ENCODE measurements at regions not wholly inside any gene's neighbourhood (a gene's known extent, or its start where the extent isn't known, plus 50 kb on each side); places are given as distances from the start of the nearest gene placed in this dataset.

DNA sequence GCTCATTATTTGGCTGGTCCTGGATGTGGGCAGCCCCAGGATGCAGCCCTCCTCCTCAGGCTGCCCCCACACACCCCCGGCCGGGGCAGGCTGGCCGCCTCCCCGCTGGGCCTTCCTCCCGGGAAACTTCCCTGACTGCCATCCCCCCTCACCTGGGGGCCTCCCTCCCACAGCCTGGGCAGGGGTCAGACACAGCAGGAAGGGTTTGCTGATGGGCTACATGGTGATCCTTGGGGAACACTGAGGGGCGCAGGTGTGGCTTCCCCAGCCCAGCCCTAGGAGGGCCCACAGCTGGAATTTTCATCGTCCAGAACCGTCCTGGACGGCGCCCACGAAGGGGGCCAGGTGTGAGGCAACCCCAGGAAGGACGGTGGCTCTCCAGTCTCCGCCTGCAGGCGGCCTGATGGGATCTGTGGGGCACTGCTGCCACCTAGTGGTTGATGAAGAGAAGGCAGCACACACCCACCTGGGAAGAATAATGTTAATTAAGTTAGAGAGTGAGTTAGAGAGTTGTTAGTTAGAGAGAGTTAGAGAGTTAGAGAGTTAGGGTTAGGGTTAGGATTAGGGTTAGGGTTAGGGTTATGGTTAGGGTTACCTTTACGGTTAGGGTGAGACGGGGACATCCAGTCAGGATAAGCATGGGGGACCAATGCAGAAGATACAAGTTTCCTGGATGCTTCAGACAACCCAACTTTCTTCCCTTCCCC lies 75.9 kb upstream of the PRR5 start:
- ATAC-seq (ENCODE audit: insufficient read depth, low FRiP score) = peak; percentile 63
- peak; percentile 71 to 76 (median 76) for DNase-seq
- WGBS, 2 donors = 7 to 9% methylated on average over 16 of the region's 16 CpGs

DNA sequence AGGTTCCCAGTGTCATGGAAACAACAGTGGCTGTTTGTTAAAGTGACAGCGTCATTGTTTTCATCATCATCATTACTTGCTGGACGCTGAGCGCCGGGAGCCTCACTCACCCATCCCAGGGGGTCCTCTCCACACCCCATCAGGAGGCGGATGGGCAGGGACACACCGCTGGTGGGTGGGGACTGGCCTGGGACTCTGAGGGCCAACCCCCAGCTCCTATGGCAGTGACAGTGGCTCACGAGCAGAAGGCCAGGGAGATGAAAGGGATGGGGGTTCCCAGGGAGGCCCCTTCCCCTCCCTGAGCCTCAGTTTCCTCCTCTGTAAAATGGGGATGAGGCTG lies 76.6 kb upstream of the PRR5 start:
- TF ChIP-seq, protein P1, sequence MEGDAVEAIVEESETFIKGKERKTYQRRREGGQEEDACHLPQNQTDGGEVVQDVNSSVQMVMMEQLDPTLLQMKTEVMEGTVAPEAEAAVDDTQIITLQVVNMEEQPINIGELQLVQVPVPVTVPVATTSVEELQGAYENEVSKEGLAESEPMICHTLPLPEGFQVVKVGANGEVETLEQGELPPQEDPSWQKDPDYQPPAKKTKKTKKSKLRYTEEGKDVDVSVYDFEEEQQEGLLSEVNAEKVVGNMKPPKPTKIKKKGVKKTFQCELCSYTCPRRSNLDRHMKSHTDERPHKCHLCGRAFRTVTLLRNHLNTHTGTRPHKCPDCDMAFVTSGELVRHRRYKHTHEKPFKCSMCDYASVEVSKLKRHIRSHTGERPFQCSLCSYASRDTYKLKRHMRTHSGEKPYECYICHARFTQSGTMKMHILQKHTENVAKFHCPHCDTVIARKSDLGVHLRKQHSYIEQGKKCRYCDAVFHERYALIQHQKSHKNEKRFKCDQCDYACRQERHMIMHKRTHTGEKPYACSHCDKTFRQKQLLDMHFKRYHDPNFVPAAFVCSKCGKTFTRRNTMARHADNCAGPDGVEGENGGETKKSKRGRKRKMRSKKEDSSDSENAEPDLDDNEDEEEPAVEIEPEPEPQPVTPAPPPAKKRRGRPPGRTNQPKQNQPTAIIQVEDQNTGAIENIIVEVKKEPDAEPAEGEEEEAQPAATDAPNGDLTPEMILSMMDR (IDR thresholded peaks at IDR 0.05; ENCODE audit: control extremely low read depth, extremely low read depth) = no peak
- WGBS, 2 donors = 85 to 93% methylated on average over 7 of the region's 7 CpGs

More for the DNA sequence above, 75.9 kb upstream of the PRR5 start:
- Histone ChIP-seq H3K36me3 (ENCODE audit: control insufficient read depth in 4 of 4, insufficient read depth in 4 of 4, low read length in 4 of 4) (no peaks in the 10 kb centered on the region), H3K4me1 (ENCODE audit: control insufficient read depth in 5 of 5, insufficient read depth in 5 of 5, low read length in 5 of 5) (no peaks in the 10 kb centered on the region), H3K4me3 (no peak overlapping the region), H3K9ac (ENCODE audit: insufficient read depth in 1 of 2, low read length in 2 of 2) (no peak overlapping the region), H3K27ac (ENCODE audit: low read depth in 1 of 2, low read length in 1 of 2) (no peak overlapping the region), H3K27me3 (ENCODE audit: control insufficient read depth in 3 of 3, insufficient read depth in 3 of 3, low read length in 2 of 3) (peaks cover 0 to 8% (median 0%) of the 10 kb centered on the region in 3 donors), H3K9me3 (ENCODE audit: control insufficient read depth in 4 of 4, insufficient read depth in 3 of 4, low read length in 3 of 4) (no peaks in the 10 kb centered on the region)
- TF ChIP-seq, protein P1 (IDR thresholded peaks at IDR 0.05; ENCODE audit: control extremely low read depth, extremely low read depth) = peak; percentile 99

DNA sequence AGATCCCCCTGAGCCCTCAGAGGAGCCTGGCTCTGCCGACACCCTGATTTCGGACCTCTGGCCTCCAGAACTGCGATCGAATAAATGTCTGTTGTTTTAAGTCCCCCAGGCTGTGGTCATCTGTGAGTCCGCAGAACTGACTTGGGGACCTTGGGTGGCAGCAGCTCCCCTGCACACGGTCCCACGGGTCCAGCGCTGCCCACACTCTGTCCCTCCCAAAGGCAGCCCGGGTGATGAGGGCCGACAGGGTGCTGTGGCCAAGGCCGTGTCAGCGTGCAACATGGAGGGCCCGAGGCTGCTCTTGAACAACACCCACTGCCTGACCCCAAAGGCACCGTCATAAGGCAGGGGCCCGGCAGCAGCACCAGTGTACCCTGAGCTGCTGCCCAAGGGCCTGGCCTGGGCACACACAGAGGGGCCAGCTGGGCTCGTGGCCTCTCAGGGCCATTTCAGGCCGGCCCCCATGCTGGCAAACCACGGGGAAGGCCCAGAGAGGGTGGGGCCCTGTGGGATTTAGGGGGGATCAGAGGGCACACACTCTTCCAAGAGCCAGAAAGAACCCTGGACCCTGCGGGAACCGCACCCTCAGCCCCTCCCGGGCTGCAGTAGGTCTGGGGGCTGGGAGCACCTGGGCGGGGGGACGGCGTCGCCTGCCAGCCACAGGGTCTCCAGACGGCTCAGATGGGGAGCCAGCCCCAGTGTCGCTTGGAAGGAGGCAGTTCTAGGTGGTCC lies 77.1 kb upstream of the PRR5 start:
- Histone ChIP-seq H3K9ac (ENCODE audit: insufficient read depth in 1 of 2, low read length in 2 of 2) (no peak overlapping the region), H3K9me3 (ENCODE audit: control insufficient read depth in 4 of 4, insufficient read depth in 3 of 4, low read length in 3 of 4) (peaks cover 0 to 3% (median 0%) of the 10 kb centered on the region in 4 donors), H3K36me3 (ENCODE audit: control insufficient read depth in 4 of 4, insufficient read depth in 4 of 4, low read length in 4 of 4) (no peaks in the 10 kb centered on the region), H3K4me3 (no peak overlapping the region), H3K27me3 (ENCODE audit: control insufficient read depth in 3 of 3, insufficient read depth in 3 of 3, low read length in 2 of 3) (peaks cover 0 to 11% (median 3%) of the 10 kb centered on the region in 3 donors), H3K4me1 (ENCODE audit: control insufficient read depth in 5 of 5, insufficient read depth in 5 of 5, low read length in 5 of 5) (peaks cover 0 to 9% (median 2%) of the 10 kb centered on the region in 5 donors), H3K27ac (ENCODE audit: low read depth in 1 of 2, low read length in 1 of 2) (no peak overlapping the region)
- DNase-seq (no peak), ATAC-seq (ENCODE audit: insufficient read depth, low FRiP score) (no peak)
- 83 to 90% methylated on average over 27 of the region's 27 CpGs for WGBS, 2 donors
- TF ChIP-seq, protein P1 (IDR thresholded peaks at IDR 0.05; ENCODE audit: control extremely low read depth, extremely low read depth) = no peak

More for the DNA sequence above, 76.6 kb upstream of the PRR5 start:
- ATAC-seq (ENCODE audit: insufficient read depth, low FRiP score) (no peak), DNase-seq (no peak)
- H3K4me3 ChIP-seq = no peak overlapping the region
- H3K27ac ChIP-seq (ENCODE audit: low read depth in 1 of 2, low read length in 1 of 2) = no peak overlapping the region
- no peaks in the 10 kb centered on the region for H3K36me3 ChIP-seq (ENCODE audit: control insufficient read depth in 4 of 4, insufficient read depth in 4 of 4, low read length in 4 of 4)
- H3K9me3 ChIP-seq (ENCODE audit: control insufficient read depth in 4 of 4, insufficient read depth in 3 of 4, low read length in 3 of 4) = no peaks in the 10 kb centered on the region
- H3K9ac ChIP-seq (ENCODE audit: insufficient read depth in 1 of 2, low read length in 2 of 2) = no peak overlapping the region
- peaks cover 0 to 8% (median 0%) of the 10 kb centered on the region in 3 donors for H3K27me3 ChIP-seq (ENCODE audit: control insufficient read depth in 3 of 3, insufficient read depth in 3 of 3, low read length in 2 of 3)
- peaks cover 0 to 4% (median 0%) of the 10 kb centered on the region in 5 donors for H3K4me1 ChIP-seq (ENCODE audit: control insufficient read depth in 5 of 5, insufficient read depth in 5 of 5, low read length in 5 of 5)

Data from lung (tissue), 11 donors.